GM13977 (cell line): ENCODE measurements at regions not wholly inside any gene's neighbourhood (a gene's known extent, or its start where the extent isn't known, plus 50 kb on each side); places are given as distances from the start of the nearest gene placed in this dataset.

Source experiments
- DNase-seq: peaks from one replicate; pipeline ENCODE4 v3.0.0; 2012; ENCODE audit warnings: low spot score
- CTCF ChIP-seq: IDR thresholded peaks from 2 replicates; pipeline ENCODE4 v1.5.1; 2012; ENCODE audit warnings: mild to moderate bottlenecking, control low read depth; ENCODE audit not compliant: insufficient read depth; ENCODE audit errors: extremely low read depth, missing control alignments
- in situ Hi-C: fragments of 300-500 bp; cut with MboI; formaldehyde crosslinking; loops from one replicate; pipeline ENCODE4 v1.12.0; 2022; ENCODE audit warnings: low sequenced_read_pairs, low pct_unique_long_range_greater_than_20kb, mixed read lengths, inconsistent platforms; ENCODE audit not compliant: unreplicated experiment

- in situ Hi-C loops = no loop called here
- no peak for TF ChIP-seq CTCF
- DNase-seq = no peak
Measured at GRCh38 chr6:156455847-156456246, 321.3 kb upstream of the ARID1B start.

- in situ Hi-C loops = no loop called here
- DNase-seq = no peak
- no peak for TF ChIP-seq CTCF
Measured at GRCh38 chr6:156454867-156455266, 322.3 kb upstream of the ARID1B start.

GRCh38 chr6:156451726-156452125, 325.5 kb upstream of the ARID1B start:
- TF ChIP-seq CTCF = no peak
- DNase-seq = no peak
- in situ Hi-C loops = no loop called here

- TF ChIP-seq CTCF = no peak
- in situ Hi-C loops = no loop called here
- no peak for DNase-seq
Measured at GRCh38 chr6:156451088-156451487, 326.1 kb upstream of the ARID1B start.

GRCh38 chr6:156450421-156450820, 326.8 kb upstream of the ARID1B start:
- DNase-seq = no peak
- no peak for TF ChIP-seq CTCF
- in situ Hi-C loops = no loop called here

- TF ChIP-seq CTCF = no peak
- in situ Hi-C loops = no loop called here
- DNase-seq = no peak
Measured at GRCh38 chr6:156449569-156449968, 327.6 kb upstream of the ARID1B start.

GRCh38 chr6:156449128-156449527, 328.1 kb upstream of the ARID1B start:
- DNase-seq = no peak
- TF ChIP-seq CTCF = no peak
- in situ Hi-C loops = no loop called here
